Activated T-cell treated with anti-CD3 and anti-CD28 coated beads, Interleukin-2, amount 50 U/mL, for 4 hours (primary cell): ENCODE measurements at regions not wholly inside any gene's neighbourhood (a gene's known extent, or its start where the extent isn't known, plus 50 kb on each side); places are given as distances from the start of the nearest gene placed in this dataset.
"Not testable (repeated sequence)": the region's sequence is repeated elsewhere in the genome, so short reads cannot be mapped to it uniquely, and the experiment has no call there.

Experiments used
- ATAC-seq, 2 donors: fragments of 200-7000 bp; cut with Tn5 transposase; one replicate each; pipeline ENCODE4 v1.10.0; 2021
- DNase-seq: peaks from one replicate; pipeline ENCODE4 v3.0.0-alpha.2; 2020
- H3K27me3 Mint-ChIP-seq: one replicate; pipeline ENCODE4 v1.8.0; 2021; ENCODE audit warnings: low read depth, mixed read lengths
- H3K36me3 Mint-ChIP-seq: one replicate; pipeline ENCODE4 v1.8.0; 2022; ENCODE audit warnings: mixed read lengths; ENCODE audit not compliant: insufficient read depth
- H3K4me1 Mint-ChIP-seq: one replicate; pipeline ENCODE4 v1.8.0; 2021; ENCODE audit warnings: low read depth, mixed read lengths
- H3K4me3 Mint-ChIP-seq: one replicate; pipeline ENCODE4 v1.8.0; 2021; ENCODE audit warnings: mild to moderate bottlenecking, moderate library complexity, mixed read lengths
- H3K9me3 Mint-ChIP-seq: one replicate; pipeline ENCODE4 v1.8.0; 2021; ENCODE audit warnings: mixed read lengths

DNA sequence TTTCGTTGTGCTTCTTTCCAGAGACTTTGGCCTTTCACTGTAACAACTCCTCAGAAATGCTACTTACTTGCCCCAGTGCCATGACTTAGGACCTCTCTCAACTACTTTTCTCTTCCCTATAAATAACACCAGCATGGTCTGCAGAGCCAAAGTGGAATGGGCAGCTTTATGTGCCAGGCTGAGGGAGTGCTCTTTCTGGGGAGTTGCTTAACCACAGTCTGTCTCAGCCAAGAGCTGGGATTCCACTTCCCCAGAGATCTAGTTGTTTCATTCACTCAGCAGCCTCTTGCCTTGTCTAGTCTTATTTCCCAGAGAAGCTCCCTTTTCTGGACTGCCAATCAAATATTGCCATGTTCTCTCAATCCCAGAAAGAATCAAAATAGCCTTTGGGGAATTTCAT is 912.2 kb downstream of the GRID1 start:
- H3K4me1 Mint-ChIP-seq = no peaks in the 10 kb centered on the region
- peaks cover 5% of the 10 kb centered on the region for H3K27me3 Mint-ChIP-seq
- H3K9me3 Mint-ChIP-seq = no peaks in the 10 kb centered on the region

DNA sequence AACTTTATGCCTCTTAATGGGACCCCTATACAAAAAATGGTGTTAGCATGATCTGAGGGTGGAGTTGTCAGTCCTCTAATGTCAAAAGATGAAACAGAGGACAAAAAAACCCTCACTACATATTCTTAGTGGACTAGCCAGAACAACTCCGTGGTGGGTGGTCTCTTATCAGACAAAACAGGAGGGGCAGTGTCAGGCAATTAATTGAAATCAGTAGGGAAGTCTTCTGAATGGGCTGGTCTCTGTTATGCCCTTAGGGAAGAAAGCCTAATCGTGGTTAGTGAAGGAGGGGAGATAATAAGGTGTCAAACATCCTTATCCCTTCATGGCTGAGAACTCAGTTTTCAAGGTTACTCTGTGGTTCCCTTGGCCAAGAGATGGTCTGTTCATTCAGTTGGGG is 909.4 kb downstream of the GRID1 start:
- ATAC-seq (no peak), DNase-seq (no peak)
- Mint-ChIP-seq H3K36me3 (no peaks in the 10 kb centered on the region), H3K4me3 (no peak overlapping the region), H3K9me3 (no peaks in the 10 kb centered on the region), H3K27me3 (peaks cover 4% of the 10 kb centered on the region), H3K4me1 (no peaks in the 10 kb centered on the region)

More for the DNA sequence above, 912.2 kb downstream of the GRID1 start:
- H3K36me3 Mint-ChIP-seq = no peaks in the 10 kb centered on the region
- H3K4me3 Mint-ChIP-seq = no peak overlapping the region
- no peak for DNase-seq
- no peak for ATAC-seq

DNA sequence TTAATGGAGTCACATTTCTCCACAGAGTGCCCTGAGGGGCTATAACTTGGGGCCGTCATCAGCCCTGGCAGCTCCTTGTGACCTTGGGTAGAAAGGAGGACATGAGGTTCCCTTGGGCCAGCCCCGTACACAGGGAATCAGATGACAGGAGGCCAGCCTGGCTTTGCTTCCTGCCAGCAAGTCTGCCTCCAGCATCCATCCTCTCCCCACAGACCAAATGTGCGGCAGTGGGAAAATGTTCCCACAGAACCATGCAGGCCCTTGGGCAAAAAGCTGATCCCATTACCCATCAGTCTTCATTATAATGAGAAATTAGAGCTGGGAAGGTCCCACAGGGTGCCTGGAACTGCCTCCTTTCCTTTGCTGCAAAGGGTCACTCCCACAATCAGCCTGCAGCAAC is 908.3 kb downstream of the GRID1 start:
- Mint-ChIP-seq H3K9me3 (no peaks in the 10 kb centered on the region), H3K36me3 (no peaks in the 10 kb centered on the region), H3K4me3 (no peak overlapping the region), H3K27me3 (peaks cover 5% of the 10 kb centered on the region), H3K4me1 (no peaks in the 10 kb centered on the region)
- DNase-seq (no peak), ATAC-seq (no peak)

DNA sequence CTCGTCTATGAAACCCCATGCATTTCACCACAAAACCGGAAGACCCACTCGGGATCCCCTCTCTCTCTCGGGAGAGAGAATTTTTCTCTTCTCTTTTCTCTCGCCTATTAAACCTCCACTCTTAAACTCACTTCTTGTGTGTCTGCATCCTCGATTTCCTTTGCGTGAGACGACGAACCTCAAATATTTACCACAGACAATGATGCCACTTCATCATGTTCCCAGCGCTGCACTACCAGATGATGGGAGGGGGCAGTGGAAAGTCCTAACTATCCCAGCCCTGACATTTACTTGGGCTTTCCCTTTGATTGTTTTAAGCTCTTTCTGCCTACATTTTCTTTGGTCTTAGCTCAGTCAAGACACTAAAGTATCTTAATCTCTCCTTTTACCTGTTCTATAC is 906.7 kb downstream of the GRID1 start:
- no peak for DNase-seq
- Mint-ChIP-seq H3K27me3 (peaks cover 5% of the 10 kb centered on the region), H3K4me1 (no peaks in the 10 kb centered on the region), H3K4me3 (no peak overlapping the region), H3K36me3 (no peaks in the 10 kb centered on the region), H3K9me3 (no peaks in the 10 kb centered on the region)
- ATAC-seq = no peak

DNA sequence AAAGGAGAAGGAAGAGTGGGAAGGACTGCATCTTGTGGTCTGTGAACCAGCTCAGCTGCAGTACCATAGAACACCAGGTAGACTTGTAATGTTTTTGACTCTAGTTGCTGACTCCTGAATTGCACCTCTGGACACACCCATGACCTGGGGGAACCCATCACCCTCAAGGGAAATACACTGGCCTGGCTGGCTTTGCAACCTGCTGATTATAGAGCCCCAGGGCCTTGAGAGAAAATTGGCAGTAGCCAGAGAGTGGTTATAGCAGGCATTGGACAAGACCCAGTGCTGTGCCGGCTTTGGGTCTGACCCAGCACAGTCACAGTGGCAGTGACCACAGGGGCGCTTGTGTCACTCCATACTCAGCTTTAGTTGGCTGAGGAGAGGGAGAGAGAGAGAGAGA is 902.3 kb downstream of the GRID1 start:
- DNase-seq = no peak
- Mint-ChIP-seq H3K4me3 (no peak overlapping the region), H3K9me3 (peaks cover 5% of the 10 kb centered on the region), H3K27me3 (peaks cover 2% of the 10 kb centered on the region), H3K4me1 (no peaks in the 10 kb centered on the region), H3K36me3 (no peaks in the 10 kb centered on the region)
- ATAC-seq = no peak

DNA sequence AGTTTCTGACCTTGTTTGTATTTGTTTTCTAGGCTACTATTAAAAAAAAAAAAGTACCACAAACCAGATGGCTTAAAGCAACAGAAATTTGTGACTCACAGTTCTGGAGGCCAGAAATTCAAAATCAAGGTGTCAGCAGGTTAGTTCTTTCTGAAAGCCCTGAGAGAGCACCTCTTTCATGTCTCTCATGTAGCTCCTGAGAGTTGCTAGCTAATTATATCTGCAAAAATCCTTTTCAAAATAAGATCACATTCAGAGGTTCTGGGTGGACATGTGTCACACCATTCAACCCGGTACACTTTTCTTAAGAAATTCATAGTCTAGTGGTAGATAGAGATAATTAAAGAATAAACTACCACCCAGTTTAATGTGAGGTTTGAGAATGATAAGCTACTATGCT is 888.6 kb downstream of the GRID1 start:
- no peak for ATAC-seq
- Mint-ChIP-seq H3K4me3 (no peak overlapping the region), H3K4me1 (no peaks in the 10 kb centered on the region), H3K36me3 (no peaks in the 10 kb centered on the region), H3K9me3 (no peaks in the 10 kb centered on the region), H3K27me3 (no peaks in the 10 kb centered on the region)
- no peak for DNase-seq

DNA sequence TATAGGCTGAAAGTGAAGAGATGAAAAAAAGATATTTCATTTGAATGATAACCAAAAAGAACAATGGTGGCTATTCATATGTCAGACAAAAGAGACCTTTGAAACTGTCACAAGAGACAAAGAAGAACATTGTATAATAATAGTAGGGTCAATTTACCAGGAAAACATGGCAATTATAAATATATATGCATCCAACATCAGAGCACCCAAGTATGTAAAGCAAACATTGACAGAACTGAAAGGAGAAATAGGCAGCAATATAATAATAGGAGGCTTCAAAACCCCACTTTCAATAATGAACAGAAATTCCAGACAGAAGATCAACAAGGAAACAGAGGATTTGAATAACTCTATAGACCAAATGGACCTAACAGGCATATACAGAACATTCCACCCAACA is 876.2 kb downstream of the GRID1 start:
- ATAC-seq (no peak), DNase-seq (no peak)
- H3K27me3 Mint-ChIP-seq = no peaks in the 10 kb centered on the region
- no peaks in the 10 kb centered on the region for H3K9me3 Mint-ChIP-seq
- no peaks in the 10 kb centered on the region for H3K4me1 Mint-ChIP-seq
- H3K4me3 Mint-ChIP-seq = no peak overlapping the region
- no peaks in the 10 kb centered on the region for H3K36me3 Mint-ChIP-seq

DNA sequence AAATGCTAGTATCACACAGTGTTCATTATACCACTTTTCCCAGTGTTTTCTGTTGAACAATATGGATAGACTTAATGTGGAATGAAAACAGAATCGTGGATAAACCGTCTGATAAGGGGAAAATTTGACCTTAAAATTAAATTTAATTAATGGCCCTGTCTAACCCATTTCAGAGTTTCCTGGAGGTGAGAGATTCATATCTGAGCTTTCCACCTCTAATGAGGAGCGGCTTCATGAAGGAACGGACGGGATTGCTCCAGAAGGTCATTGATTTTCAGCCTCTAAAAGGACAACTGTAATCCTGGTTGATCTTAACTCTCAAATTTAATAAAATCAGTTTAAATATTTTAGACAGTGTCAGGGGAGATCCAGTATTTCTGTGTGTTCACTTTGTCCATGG is 874.9 kb downstream of the GRID1 start:
- Mint-ChIP-seq H3K27me3 (no peaks in the 10 kb centered on the region), H3K4me3 (no peak overlapping the region), H3K4me1 (no peaks in the 10 kb centered on the region), H3K9me3 (no peaks in the 10 kb centered on the region), H3K36me3 (no peaks in the 10 kb centered on the region)
- DNase-seq = no peak
- ATAC-seq = no peak

DNA sequence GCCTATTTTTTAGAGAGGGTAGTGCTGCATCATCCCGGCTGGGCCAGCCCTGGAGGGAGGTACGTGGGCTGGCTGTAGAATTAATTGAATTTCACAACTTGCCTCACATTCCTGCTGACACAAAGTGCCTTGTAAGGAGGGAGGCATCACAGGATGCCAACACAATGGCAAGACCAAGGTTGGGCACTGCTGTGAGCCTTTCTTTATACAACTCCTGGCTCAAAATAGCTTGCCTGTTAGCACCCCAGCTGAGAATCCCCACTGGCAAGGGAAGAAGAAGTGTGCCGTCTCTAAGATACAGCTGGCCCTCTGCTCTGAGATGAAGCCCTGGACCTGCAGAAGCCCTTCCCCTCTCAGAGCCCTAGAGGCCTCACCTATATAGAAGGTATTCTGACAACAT is 873.9 kb downstream of the GRID1 start:
- ATAC-seq = no peak
- no peak for DNase-seq
- no peak overlapping the region for H3K4me3 Mint-ChIP-seq
- H3K4me1 Mint-ChIP-seq = no peaks in the 10 kb centered on the region
- no peaks in the 10 kb centered on the region for H3K36me3 Mint-ChIP-seq
- peaks cover 2% of the 10 kb centered on the region for H3K27me3 Mint-ChIP-seq
- H3K9me3 Mint-ChIP-seq = no peaks in the 10 kb centered on the region

DNA sequence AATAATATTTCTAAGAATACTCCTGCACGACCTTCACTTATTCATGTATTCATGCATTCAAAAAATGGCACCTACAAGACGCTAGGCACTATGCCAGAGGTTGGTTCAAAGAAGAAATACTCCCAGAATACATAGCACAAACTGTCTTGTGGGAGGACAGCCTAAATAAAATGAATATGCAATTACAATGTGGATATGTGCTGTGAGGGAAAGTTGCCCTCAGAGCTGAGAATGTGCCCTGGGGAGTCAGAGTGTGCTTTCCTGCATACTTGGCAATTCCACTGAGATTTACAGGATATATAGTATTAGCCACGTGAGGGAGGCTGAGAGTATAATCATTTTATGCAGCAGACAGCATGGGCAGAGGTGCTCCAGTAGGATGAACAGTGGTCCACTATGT is 872.9 kb downstream of the GRID1 start:
- no peak overlapping the region for H3K4me3 Mint-ChIP-seq
- H3K36me3 Mint-ChIP-seq = no peaks in the 10 kb centered on the region

DNA sequence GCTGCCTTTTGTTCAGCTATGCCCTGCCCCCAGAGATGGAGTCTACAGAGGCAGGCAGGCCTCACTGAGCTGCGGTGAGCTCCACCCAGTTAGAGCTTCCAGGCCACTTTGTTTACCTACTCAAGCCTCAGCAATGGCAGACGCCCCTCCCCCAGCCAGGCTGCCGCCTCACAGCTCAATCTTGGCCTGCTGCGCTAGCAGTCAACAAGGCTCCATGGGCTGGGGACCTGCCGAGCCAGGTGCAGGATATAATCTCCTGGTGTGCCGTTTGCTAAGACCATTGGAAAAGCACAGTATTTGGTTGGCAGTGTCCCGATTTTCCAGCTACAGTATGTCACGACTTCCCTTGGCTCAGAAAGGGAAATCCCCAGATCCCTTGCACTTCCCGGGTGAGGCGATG is 862.0 kb downstream of the GRID1 start:
- DNase-seq, H3K9me3 Mint-ChIP-seq, ATAC-seq, H3K4me3 Mint-ChIP-seq, H3K36me3 Mint-ChIP-seq, H3K4me1 Mint-ChIP-seq: not testable (repeated sequence)
- peaks cover 12% of the 10 kb centered on the region for H3K27me3 Mint-ChIP-seq

More for the DNA sequence above, 872.9 kb downstream of the GRID1 start:
- ATAC-seq (no peak), DNase-seq (no peak)
- H3K9me3 Mint-ChIP-seq = no peaks in the 10 kb centered on the region
- peaks cover 2% of the 10 kb centered on the region for H3K27me3 Mint-ChIP-seq
- H3K4me1 Mint-ChIP-seq = no peaks in the 10 kb centered on the region

DNA sequence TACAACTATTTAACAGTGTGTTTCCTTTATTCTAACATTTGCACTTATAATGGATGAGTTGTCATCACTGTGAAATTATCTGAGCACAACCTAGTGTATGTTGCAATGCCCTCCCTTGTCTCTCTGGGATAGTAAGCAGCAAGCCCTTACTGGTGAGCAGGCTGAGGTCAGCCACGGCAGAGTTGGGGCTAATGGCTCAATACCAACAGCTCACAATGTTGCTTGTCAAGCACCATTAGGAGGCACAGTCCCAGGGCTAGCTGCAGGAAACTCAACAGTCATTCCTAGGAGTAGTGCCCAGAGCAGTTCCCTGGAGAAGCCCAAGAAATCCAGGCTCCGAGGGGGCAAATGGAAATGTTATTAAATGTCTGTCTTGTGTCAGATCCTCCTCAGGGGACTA is 858.4 kb downstream of the GRID1 start:
- Mint-ChIP-seq H3K27me3 (peaks cover 6% of the 10 kb centered on the region), H3K9me3 (no peaks in the 10 kb centered on the region), H3K4me3 (no peak overlapping the region), H3K36me3 (no peaks in the 10 kb centered on the region), H3K4me1 (no peaks in the 10 kb centered on the region)
- ATAC-seq (no peak), DNase-seq (no peak)

DNA sequence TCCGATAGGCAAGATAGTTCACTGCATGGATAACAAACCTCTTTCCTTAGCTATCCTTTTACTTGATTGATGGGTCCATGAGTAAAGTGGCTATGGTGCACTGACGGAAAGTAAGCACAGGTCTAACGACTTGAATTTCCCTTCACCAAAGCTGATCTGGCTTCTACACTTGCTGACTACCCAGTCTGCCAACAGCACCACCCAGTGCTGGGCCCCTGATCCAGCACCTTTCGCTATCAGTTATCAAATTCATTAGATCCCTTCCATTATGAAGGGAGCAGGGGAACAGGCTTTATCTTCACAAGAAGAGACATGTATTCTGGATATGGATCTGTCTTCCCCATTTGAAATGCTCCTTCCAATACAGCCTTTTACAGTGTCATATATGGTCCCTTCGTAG is 855.9 kb downstream of the GRID1 start:
- Mint-ChIP-seq H3K4me3 (no peak overlapping the region), H3K4me1 (no peaks in the 10 kb centered on the region), H3K36me3 (no peaks in the 10 kb centered on the region), H3K27me3 (no peaks in the 10 kb centered on the region), H3K9me3 (no peaks in the 10 kb centered on the region)
- DNase-seq = no peak
- ATAC-seq = no peak

DNA sequence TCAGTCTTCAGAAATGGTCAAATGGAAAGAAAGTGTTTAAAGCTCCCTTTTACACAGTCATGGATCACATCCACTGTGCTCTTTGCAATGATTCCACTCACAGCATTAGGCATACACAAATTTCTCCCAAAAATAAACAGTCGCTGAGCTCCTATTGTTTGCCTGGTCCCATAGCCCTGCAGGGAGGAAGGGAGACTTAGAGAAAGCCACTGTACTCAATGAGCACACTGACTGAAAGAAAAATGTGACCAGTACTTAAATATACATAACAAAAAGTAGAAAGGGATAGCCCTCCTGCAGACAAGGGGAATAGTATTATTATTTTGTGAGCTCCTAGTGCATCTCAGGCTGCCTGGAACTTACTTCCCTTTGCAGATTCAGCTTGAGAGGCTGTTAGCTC is 853.2 kb downstream of the GRID1 start:
- no peaks in the 10 kb centered on the region for H3K9me3 Mint-ChIP-seq
- no peak overlapping the region for H3K4me3 Mint-ChIP-seq
- H3K27me3 Mint-ChIP-seq = no peaks in the 10 kb centered on the region
- no peaks in the 10 kb centered on the region for H3K4me1 Mint-ChIP-seq
- DNase-seq (no peak), ATAC-seq (no peak)
- no peaks in the 10 kb centered on the region for H3K36me3 Mint-ChIP-seq

DNA sequence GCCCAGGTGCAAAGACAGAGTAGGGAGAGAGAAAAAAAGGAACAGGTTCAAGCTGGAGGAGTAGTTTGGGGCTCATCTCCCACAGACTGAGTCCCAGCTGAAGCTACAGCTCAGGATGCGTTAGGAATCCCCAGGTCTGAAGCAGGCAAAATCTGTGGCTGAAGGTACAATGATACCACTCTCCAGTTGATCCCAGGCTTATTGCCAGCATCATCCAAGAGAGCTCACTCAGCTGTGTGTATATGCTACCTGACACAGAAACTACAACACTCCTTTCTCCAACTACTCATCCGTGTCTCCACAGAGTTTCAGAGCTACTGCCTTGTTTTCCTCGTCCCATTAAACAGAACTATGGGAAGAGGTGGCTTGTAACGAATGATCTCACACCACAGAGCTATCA is 851.3 kb downstream of the GRID1 start:
- H3K27me3 Mint-ChIP-seq = no peaks in the 10 kb centered on the region
- ATAC-seq = no peak
- no peaks in the 10 kb centered on the region for H3K9me3 Mint-ChIP-seq
- no peak overlapping the region for H3K4me3 Mint-ChIP-seq
- H3K4me1 Mint-ChIP-seq = no peaks in the 10 kb centered on the region
- H3K36me3 Mint-ChIP-seq = no peaks in the 10 kb centered on the region
- DNase-seq = no peak

DNA sequence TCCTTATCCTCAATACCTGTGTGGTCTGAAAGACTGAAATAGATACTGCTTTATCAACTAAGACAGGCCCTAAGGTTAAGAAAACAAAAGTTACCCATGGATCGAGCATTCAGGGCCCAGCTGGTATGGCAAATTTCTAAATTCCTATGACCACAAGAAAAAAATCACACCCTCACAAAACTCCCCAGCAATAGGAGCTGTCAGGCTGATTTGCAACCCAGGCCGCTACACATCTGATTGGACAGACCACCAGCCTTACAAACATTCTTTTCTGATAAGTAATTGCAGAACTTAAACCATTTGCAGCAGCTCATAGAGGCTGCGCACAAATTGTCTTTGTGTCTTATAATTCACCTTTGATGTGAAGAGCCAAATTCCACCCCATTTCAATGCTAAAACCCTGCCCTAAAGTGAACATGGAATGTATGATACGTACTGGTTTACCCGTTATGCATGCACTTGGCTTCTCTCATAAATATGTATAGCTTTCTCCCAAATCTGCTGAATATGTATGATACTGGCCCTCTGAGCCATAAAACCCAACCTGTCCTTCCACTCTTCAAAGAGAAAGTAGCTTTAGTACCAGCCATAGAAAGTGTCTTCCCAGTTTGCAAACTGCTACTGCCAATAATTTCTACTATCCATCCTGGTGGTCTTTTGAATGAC is 842.5 kb downstream of the GRID1 start:
- Mint-ChIP-seq H3K4me1 (no peaks in the 10 kb centered on the region), H3K9me3 (peaks cover 3% of the 10 kb centered on the region), H3K4me3 (no peak overlapping the region), H3K27me3 (no peaks in the 10 kb centered on the region), H3K36me3 (no peaks in the 10 kb centered on the region)
- ATAC-seq = no peak
- no peak for DNase-seq
